HG02973 (cell line): ENCODE measurements at regions not wholly inside any gene's neighbourhood (a gene's known extent, or its start where the extent isn't known, plus 50 kb on each side); places are given as distances from the start of the nearest gene placed in this dataset.
"Not testable (repeated sequence)": the region's sequence is repeated elsewhere in the genome, so short reads cannot be mapped to it uniquely, and the experiment has no call there.

Source experiments
- ATAC-seq: cut with Tn5 transposase; IDR thresholded peaks from one replicate; pipeline ENCODE4 v1.9.1; 2021; ENCODE audit warnings: moderate library complexity; ENCODE audit not compliant: unreplicated experiment

DNA sequence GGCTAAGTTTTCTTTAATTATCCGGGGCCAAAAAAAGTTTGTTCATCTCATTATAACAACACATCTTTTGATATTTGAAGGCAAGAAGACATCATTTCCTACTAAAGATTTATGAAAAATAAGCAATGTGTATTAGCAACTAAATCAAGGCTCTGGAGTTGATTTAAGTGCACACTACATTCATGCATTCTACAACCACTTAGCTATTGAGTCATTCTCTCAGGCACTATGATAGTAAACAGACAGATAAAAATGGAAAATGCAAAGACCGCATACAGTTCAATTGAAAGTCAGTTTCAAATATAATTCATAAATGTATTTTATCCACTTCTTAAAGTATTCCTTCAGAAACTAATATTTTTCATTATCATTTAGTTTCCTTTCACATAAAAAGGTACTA, 1395.2 kb downstream of the PCDH9 start:
- no peak for ATAC-seq

DNA sequence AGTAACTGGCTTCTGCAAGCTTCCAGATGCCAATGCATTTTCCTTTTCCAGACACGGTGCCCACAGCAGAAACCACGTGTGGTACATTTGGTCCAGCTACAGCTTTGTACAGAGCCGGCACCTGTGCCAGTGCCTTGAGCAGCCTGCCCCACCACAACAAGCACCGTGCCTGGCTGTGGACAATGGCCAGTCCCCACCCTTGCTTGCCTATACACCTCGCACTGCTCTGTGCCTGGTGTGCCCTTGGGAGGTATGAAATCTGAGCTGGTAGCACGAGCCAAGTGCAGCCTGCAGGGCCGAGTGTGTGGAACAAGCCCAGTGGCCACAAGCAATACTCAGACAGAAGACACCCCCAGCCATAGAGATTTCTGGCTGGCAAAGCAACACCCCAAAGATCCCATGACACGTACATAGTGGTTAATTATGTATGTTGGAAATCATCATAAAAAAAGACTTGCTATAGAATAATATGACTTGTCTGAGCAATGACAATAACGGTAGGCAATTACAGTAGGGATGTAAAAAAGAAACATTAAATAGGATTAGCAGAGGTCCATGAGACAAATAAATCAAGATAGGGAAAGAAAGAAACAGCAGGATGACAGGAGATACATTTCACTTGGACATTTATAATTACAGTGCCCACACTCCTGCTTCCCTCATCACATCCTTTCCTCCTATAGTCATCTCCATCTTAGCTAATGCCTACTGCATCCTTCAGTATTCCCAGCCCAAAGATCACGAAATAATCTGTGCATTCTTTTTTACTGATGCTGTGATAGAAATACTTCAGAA, 1399.5 kb downstream of the PCDH9 start:
- ATAC-seq: no peak

DNA sequence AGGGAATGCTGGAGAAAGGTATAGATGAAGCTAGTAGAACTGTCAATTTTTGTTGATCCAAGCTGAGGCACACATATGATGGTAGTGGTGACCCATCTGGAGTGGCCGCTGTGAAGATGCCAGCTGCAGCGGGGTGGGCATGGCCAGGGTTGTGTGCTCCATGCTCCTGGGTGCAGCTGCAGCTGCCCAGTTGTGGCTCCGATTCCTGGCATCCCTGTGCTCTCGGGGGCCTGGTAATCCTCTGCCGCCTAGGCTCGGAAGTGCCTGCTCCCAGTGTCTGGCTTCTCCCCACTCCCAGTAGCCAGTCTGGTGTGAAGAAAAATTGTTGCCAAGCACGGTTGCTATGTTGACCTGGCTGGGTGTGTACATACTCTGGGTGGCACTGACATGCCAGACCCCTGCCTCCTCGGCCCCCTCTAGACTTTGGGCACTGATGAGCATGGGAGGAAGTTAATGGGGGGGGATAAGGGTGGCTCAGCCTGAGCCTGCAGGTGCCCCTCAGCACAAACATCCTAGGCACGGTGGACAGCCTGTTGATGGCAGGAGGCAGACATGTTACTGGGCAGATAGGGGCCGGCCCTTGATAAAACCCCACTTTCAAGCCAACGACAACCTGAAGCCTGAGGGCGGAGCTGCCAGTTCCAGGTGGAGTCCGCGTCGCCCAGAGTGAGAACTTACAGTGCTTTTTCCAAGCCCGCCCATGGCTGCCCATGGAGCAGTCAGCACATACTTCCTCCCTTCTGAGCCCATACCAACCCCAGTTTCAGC, 1400.7 kb downstream of the PCDH9 start:
- no peak for ATAC-seq

DNA sequence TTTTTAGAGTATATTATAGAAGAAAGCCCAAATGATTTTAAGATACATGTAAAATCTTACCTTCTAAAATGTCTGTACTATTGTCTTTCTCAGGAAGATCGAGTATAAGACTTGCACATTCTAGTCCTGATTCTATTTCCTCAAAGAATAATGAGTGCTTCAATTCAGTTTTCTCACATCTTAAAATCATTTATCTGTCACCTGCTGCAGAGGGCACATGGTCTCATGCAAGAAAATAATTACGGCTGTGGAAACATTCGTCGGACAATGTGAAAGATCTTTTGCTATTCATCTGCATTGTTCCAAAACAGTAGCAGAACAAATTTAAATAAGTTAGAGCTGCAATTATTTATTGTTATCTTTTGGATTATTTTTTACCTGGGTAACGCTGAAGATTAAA, 1403.5 kb downstream of the PCDH9 start:
- no peak for ATAC-seq

DNA sequence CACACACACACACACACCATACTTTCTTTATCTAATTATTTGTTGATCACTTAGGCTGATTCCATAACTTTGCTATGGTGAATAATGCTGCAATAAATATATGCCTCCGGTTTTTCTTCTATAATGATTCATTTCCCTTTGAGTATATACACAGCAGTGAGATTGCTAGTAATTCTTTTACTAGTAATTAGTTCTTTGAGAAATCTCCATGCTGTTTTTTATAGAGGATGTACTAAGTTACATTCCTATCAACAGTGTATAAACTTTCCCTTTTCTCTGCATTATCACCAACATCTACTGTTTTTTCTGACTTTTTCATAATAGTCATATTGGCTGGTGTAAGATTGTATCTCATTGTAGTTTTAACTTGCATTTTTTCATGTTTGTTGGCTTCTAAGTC, 1405.1 kb downstream of the PCDH9 start:
- no peak for ATAC-seq

DNA sequence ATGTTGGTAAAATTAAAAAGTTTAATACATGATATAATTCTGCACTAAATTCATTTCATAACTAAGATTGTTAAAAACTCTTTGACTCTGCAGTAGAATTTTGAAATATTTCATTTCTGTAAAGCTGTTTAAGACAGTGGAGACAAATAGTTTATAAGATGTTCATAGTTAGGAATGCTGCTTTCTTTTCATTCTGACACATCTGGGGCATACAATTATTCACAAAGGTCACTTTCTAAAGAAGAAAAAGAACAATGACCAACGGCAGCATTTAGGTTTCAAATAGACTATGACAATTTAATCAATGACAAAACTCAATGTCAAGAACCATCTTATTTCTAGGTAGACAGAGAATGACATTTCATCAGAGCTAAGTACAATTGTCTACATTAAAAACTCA, 1422.1 kb downstream of the PCDH9 start:
- ATAC-seq: no peak

DNA sequence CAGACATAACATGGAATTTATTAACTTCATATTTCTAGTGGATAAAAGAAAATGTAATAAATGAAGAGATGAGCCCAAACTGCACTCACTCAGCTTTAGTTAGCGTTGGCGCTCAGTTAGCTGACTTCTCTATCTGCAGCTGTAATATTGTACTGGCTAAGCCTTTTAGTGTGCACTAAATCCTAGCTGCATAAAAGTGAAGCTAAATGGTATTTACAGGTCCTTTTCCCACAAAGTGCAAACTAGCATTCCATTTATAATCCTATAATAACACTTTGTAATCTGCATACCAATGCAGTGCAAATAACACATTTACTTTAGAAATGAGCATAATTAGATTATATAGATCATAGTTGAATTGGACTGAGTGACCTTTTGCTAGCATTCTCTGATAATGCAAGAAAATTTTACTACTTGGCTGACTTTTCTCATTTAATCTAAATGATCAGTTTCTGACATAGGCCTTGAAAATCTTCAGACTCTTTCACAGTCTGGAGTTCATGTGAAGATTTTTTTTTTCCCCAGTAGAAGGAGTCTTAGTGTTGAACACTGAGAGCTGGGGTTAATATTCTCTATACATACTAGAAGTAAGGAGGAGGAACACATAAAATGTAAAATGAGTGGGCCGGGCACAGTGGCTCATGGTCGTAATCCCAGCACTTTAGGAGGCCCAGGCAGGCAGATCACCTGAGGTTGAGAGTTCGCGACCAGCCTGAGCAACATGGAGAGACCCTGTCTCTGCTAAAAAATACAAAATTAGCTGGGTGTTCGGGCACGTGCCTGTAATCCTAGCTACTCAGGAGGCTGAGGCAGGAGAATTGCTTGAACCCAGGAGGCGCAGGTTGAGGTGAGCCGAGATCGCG, 1426.4 kb downstream of the PCDH9 start:
- ATAC-seq: no peak

DNA sequence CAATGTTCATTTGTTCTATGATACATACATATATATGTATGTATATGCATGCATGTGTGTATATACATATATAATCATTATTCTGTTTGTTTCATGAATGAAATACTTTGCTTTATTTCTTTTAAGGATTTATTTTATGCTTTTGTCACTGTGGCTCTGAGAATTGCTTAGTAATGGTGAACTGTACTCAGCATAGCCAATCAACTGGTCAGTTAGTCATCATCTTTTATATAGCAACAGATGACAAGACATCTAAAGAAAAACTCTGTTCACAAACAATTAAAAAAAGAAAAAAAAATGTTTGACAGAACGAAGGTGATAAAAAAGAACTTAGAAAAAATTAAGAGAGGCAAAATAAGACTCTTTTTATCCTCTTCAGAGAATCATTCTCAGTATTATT, 1440.3 kb downstream of the PCDH9 start:
- ATAC-seq: no peak

DNA sequence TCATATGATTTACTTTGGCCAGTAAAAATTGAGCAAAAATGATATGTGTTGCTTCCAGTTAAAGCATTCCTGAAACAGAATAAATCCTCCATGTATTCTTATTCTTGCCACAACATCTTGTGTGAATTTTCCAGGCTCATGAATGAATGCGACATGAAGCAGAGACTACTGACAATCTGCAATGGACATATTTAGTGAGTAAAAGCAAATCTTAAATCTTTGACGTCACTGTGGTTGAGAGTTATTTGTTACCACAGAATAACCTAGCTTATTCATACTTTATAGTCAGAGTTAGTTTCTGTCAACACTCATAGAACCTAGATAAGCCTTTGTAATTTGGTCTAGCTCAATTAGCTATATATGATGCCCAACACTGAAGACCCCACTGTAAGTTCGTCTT, 1443.1 kb downstream of the PCDH9 start:
- ATAC-seq: no peak

DNA sequence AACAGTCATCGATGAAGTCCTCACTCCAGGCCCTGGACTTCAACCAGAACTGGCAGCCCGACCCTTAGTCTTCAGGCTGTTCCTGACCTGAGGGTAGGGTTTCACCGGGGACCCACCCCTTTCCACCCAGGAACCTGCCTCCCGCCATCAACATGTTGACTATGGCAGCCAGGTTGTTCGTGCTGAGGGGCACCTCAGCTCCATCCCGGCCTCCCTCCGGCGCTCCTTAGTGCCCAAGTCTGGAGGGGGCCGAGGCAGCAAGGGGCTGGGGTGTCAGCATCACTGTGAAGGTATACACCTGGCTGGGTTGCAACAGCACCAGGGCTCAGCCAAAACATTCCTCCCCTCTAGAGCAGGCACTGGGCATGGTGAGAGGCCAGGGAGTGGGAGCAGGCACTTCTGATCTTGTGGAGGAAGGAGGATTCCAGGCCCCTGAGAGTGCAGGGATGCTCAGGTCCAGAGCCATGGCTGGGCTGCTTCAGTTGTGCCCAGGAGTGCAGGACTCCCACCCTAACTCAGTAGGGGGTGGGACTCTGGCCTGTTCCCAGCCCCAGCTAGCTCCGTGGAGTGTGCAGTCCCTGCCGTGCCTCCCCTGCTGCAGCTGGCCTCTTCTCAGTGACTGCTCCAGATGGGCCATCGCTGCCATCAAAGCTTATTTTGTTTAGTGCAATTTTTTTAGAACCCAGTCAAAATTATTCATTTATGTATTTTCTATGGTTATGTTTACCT, 1445.9 kb downstream of the PCDH9 start:
- no peak for ATAC-seq

DNA sequence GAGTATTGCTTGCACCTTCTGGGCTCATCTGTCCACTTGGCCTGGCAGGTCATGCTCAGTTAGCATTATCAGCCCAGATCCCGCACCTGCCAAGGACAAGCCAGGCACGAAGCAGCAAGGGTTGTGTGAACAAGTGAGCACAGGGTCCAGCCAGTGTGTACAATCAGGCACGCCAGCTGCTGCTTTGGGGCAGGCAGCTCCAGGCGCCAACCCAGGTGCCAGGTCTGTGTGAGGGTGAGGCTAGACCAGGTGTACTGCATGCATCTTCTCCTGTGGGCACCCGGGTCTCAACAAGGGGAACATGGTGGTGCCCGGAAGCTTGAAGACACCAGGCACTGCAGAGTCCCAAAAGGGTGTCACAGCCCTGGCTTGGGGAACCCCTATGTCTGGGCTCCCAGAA, 1446.8 kb downstream of the PCDH9 start:
- ATAC-seq: no peak

DNA sequence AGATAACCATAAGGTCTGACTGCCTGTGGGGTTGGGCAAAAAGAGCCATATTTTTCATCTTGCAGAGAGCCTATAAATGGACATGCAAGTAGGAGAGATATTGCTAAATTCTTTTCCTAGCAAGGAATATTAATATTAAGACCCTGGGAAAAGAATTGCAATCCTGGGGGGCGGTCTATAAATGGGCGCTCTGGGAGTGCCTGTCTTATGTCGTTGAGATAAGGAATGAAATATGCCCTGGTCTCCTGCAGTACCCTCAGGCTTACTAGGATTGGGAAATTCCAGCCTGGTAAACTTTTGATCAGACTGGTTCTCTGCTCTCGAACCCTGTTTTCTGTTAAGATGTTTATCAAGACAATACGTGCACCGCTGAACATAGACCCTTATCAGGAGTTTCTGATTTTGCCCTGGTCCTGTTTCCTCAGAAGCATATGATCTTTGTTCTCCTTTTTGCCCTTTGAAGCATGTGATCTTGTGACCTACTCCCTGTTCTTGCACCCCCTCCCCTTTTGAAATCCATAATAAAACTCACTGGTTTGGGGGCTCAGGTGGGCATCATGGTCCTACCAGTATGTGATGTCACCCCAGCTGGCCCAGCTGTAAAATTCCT, 1458.3 kb downstream of the PCDH9 start:
- not testable (repeated sequence) for ATAC-seq

DNA sequence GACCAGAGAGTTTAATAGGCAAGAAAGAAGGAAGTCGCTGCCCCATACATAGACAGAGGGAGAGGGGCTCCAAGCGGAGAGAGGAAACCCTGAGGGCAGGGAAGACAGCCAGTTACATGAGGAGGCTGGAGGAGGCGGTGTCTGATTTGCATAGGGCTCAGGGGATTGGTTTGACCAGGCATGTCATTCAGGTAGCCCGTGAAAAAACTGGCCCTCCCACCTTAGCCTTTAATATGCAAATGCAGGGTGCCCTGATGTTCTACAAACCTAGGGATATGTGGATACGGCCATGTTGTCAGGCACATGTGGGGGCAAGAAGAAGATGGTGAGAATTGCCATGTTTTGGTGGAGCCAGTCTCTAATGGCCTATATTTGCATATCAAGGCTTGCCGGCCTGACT, 1461.6 kb downstream of the PCDH9 start:
- ATAC-seq: no peak

DNA sequence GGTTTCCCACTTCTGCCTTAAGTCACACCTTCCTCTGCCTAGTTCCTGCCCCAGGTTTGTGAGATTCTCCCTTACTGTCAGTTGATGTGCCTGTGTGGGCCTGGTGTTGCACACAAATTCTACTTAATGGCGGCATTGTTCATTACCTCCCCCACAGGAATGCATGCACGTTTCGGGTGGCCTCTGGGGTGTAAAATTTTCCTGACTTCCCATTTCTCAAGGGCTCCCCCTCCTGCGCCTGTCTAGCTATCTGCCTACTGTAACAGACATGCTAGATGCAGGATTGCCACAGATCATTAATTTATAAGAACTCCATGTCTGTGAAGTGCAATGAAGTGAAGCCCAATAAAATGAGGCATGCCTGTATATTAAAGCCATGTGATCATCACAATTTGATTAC, 1466.3 kb downstream of the PCDH9 start:
- ATAC-seq: no peak

DNA sequence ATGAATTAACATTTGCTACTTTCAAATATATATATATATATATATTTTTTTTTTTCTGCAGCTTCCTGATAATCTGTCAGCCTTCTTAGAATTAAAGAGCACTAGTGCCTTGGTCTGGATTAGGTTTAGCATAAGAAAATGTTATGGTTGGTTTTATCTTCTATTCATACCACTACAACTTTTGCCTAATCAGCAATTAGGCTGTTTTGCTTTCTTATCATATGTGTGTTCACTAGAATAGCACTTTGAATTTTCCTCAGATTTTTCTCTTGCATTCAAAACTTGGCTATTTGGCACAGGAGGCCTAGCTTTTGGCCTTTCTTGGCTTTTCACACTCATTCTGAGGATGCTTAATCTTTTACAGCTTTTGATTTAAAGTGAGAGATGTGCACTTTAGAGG, 1468.1 kb downstream of the PCDH9 start:
- no peak for ATAC-seq

DNA sequence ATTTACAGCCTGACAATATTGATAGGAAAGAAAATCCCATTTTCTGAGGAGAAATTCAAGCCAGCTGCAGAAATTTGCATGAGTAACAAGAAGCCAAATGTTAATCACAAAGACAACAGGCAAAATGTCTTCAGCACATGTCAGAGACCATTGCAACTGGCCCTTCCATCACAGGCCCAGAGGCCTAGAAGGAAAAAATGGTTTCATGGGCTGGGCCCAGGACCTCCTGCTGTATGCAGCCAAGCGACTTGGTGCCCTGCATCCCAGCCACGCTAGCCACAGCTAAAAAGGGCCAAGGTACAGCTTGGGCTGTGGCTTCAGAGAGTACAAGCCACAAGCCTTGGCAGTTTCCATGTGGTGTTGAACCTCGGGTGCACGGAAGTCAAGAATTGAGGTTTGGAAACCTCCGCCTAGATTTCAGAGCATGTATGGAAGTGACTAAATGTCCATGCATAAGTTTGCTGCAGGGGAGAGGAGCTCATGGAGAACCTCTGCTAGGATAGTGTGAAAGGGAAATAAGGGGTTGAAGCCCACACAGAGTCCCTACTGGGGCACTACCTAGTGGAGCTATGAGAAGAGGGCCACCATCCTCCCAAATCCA, 1474.0 kb downstream of the PCDH9 start:
- ATAC-seq: no peak

DNA sequence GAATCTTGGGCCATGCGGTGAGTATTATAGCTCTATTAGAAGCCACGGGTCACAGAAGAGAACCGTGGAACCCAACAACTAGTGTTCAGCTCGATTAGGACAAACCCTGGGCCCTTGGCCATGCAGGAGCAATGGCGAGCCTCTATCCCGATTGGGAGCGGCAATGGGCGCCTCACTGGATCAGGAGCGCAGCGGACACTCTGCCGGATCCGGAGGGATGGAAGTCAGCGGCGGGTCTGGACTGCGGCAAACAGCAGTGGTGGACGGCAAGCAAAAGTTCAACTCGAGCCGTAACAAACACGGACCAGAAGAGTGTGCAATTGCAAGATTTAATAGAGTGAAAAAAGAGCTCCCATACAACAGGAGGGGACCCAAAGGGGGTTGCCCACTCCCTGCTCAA, 1481.9 kb downstream of the PCDH9 start:
- no peak for ATAC-seq

DNA sequence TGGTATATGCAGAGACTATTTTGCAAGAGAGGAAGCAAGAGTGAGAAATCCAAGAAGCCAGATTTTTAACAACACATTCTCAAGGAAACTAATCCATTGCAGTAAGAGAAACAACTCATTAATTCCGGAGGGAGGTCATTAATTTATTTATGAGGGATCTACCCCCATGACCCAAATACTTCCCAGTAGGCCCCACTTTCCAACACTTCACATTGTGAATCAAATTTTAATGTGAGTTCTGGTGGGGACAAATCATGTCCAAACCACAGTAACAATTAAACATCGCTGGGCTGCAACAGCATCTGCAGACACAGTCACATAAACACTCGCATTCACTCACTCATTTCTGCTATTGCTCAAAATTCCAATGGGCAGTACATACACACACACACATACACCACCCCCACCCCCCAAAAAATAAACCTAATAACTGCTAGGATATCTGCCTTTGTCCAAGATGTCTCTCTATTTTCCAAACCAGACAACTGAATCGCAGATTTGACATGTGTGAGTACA, 1483.7 kb downstream of the PCDH9 start:
- ATAC-seq: no peak

DNA sequence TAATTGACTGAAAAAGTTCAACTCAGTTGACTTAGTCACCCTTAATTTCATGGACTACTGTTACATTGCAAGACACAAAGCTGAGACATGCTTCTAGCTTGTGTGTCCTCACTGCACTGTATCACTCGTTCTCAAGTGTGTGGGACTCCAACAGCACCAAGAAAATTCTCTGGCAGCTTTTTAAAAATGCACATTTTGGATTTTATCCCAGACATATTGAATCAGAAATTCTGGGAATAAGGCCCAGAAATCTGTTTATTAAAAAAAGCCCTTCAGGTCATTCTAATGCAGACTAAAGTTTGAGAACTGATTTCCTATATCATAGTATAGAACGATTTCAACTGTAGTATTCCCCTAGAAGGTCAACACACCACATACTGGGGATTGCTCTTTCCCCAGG, 1485.3 kb downstream of the PCDH9 start:
- no peak for ATAC-seq

DNA sequence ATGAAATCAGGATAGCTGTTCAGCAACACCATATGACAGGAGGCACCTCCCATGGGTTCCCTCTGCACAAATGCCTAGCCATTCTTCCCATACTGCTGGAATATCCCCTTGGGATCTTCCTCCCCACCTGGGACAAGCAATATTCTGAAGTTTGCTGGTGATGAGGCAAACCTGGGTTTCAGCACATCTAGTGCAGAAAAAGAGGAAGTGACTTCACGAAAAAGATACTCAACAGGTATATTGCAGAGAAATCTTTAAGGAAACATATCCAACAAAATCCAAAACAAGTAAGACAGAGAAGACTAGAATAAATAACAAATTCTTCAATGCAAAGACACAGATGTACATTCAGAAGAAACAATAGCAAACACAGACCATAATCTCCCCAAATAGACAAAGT, 1497.0 kb downstream of the PCDH9 start:
- ATAC-seq: no peak
